ENCODE measurements at regions not wholly inside any gene's neighbourhood (a gene's known extent, or its start where the extent isn't known, plus 50 kb on each side); places are given as distances from the start of the nearest gene placed in this dataset.

GRCh38 chr6:71103641-71104040 lies 146.8 kb upstream of the B3GAT2 start:
- no peak for TF ChIP-seq EZH2phosphoT487 (IDR thresholded peaks at IDR 0.05; ENCODE audit: low read length)
- no peak for TF ChIP-seq CTCF (IDR thresholded peaks at IDR 0.05; ENCODE audit: low read length)

Measured in MM.1S (cell line).